HEK293 (cell line): ENCODE measurements at regions not wholly inside any gene's neighbourhood (a gene's known extent, or its start where the extent isn't known, plus 50 kb on each side); places are given as distances from the start of the nearest gene placed in this dataset.
A peak's percentile ranks its signal among the peaks of the same experiment; 100 is the strongest.

Experiments used
- CTCF ChIA-PET: fragments of 350-600 bp; formaldehyde crosslinking; extraction: SDS; loops from one replicate; lab custom pipeline; 2021; ENCODE audit warnings: antibody characterized with exemption; lab: Yijun Ruan, JAX
- POLR2A ChIA-PET: fragments of 300-600 bp; formaldehyde crosslinking; extraction: SDS; loops from one replicate; lab custom pipeline; 2020; ENCODE audit warnings: antibody characterized with exemption, inconsistent platforms; lab: Yijun Ruan, JAX
- H3K27ac ChIP-seq: fragments of 200-500 bp; sonication (Bioruptor generic); 2 replicates; pipeline ENCODE4 v1.5.1; 2014; ENCODE audit warnings: low read depth, low read length, control low read depth, inconsistent platforms; ENCODE audit errors: extremely low read depth
- H3K36me3 ChIP-seq, 2 experiments: fragments of 200-500 bp in 1 of 2; sonication (Bioruptor generic) in 1 of 2; 1 replicate in 1 of 2; 2 replicates in 1 of 2; pipeline ENCODE4 v1.5.1; 2014 to 2017; ENCODE audit warnings: inconsistent platforms in 2 of 2, low read length in 2 of 2; ENCODE audit not compliant: control insufficient read depth in 2 of 2, insufficient read depth in 1 of 2
- H3K4me1 ChIP-seq: fragments of 200-500 bp; sonication (Bioruptor generic); 2 replicates; pipeline ENCODE4 v1.5.1; 2014; ENCODE audit warnings: mild to moderate bottlenecking, low read length, inconsistent platforms; ENCODE audit not compliant: control insufficient read depth, insufficient read depth
- H3K4me3 ChIP-seq: 2 replicates; pipeline ENCODE4 v1.5.1; 2011; ENCODE audit warnings: low read depth, mild to moderate bottlenecking, control low read depth, low read length, moderate library complexity
- H3K9me3 ChIP-seq: fragments of 200-500 bp; sonication (Bioruptor generic); 2 replicates; pipeline ENCODE4 v1.5.1; 2014; ENCODE audit warnings: low read depth, low read length, inconsistent platforms; ENCODE audit not compliant: control insufficient read depth, insufficient read depth
- KLF16 ChIP-seq: fragments of 450-650 bp; formaldehyde crosslinking; IDR thresholded peaks from 2 replicates; pipeline ENCODE4 v1.5.1; 2017; ENCODE audit warnings: missing biosample characterization, missing genetic modification characterization
- SP7 ChIP-seq: fragments of 450-650 bp; formaldehyde crosslinking; IDR thresholded peaks from 2 replicates; pipeline ENCODE4 v1.5.1; 2016; ENCODE audit warnings: missing biosample characterization, missing genetic modification characterization
- YY2 ChIP-seq: fragments of 450-650 bp; formaldehyde crosslinking; IDR thresholded peaks from 2 replicates; pipeline ENCODE4 v1.5.1; 2016; ENCODE audit warnings: missing biosample characterization, missing genetic modification characterization
- ZBTB20 ChIP-seq: fragments of 450-650 bp; formaldehyde crosslinking; IDR thresholded peaks from 2 replicates; pipeline ENCODE4 v1.5.1; 2016; ENCODE audit warnings: missing biosample characterization, missing genetic modification characterization
- ZBTB48 ChIP-seq: fragments of 450-650 bp; formaldehyde crosslinking; IDR thresholded peaks from 2 replicates; pipeline ENCODE4 v1.5.1; 2016; ENCODE audit warnings: missing biosample characterization, missing genetic modification characterization
- ZBTB8A ChIP-seq: fragments of 450-650 bp; formaldehyde crosslinking; IDR thresholded peaks from 2 replicates; pipeline ENCODE4 v1.5.1; 2016; ENCODE audit warnings: missing biosample characterization, missing genetic modification characterization
- ZNF112 ChIP-seq: fragments of 450-650 bp; formaldehyde crosslinking; IDR thresholded peaks from 2 replicates; pipeline ENCODE4 v1.5.0; 2017; ENCODE audit warnings: missing biosample characterization, missing genetic modification characterization
- ZNF302 ChIP-seq: fragments of 450-650 bp; formaldehyde crosslinking; IDR thresholded peaks from 2 replicates; pipeline ENCODE4 v1.5.1; 2016; ENCODE audit warnings: missing biosample characterization, missing genetic modification characterization, low read depth
- ZNF354C ChIP-seq: fragments of 450-650 bp; formaldehyde crosslinking; IDR thresholded peaks from 2 replicates; pipeline ENCODE4 v1.5.1; 2016; ENCODE audit warnings: missing biosample characterization, missing genetic modification characterization, low read depth, borderline replicate concordance
- ZNF544 ChIP-seq: fragments of 450-650 bp; formaldehyde crosslinking; IDR thresholded peaks from 2 replicates; pipeline ENCODE4 v1.5.0; 2017; ENCODE audit warnings: missing biosample characterization, missing genetic modification characterization
- ZNF555 ChIP-seq: fragments of 450-650 bp; formaldehyde crosslinking; conservative IDR thresholded peaks from 2 replicates; pipeline ENCODE4 v1.5.1; 2017; ENCODE audit warnings: missing biosample characterization, mild to moderate bottlenecking, missing genetic modification characterization, inconsistent platforms
- ZNF629 ChIP-seq: fragments of 450-650 bp; formaldehyde crosslinking; IDR thresholded peaks from 2 replicates; pipeline ENCODE4 v1.5.1; 2017; ENCODE audit warnings: missing biosample characterization, missing genetic modification characterization
- ZNF654 ChIP-seq: fragments of 450-650 bp; formaldehyde crosslinking; IDR thresholded peaks from 2 replicates; pipeline ENCODE4 v1.5.1; 2016; ENCODE audit warnings: low read depth, missing biosample characterization, missing genetic modification characterization
- ZNF664 ChIP-seq: fragments of 450-650 bp; formaldehyde crosslinking; IDR thresholded peaks from 2 replicates; pipeline ENCODE4 v1.5.1; 2016; ENCODE audit warnings: missing biosample characterization, missing genetic modification characterization
- ZSCAN30 ChIP-seq: fragments of 450-650 bp; IDR thresholded peaks from 2 replicates; pipeline ENCODE4 v1.5.1; 2018; ENCODE audit warnings: missing biosample characterization, mild to moderate bottlenecking, missing genetic modification characterization, moderate library complexity
- TF ChIP-seq, protein P1 (sequence below): fragments of 450-650 bp; formaldehyde crosslinking; IDR thresholded peaks from 2 replicates; pipeline ENCODE4 v1.5.1; 2016; ENCODE audit warnings: missing biosample characterization, missing genetic modification characterization
- TF ChIP-seq, protein P2 (sequence below): fragments of 450-650 bp; formaldehyde crosslinking; optimal IDR thresholded peaks from 2 replicates; pipeline ENCODE3; 2016; ENCODE audit warnings: missing biosample characterization, mild to moderate bottlenecking, missing genetic modification characterization
- TF ChIP-seq, protein P3 (sequence below): fragments of 450-650 bp; formaldehyde crosslinking; IDR thresholded peaks from 2 replicates; pipeline ENCODE4 v1.5.1; 2017; ENCODE audit warnings: missing biosample characterization, missing genetic modification characterization
- TF ChIP-seq, protein P4 (sequence below): fragments of 450-650 bp; formaldehyde crosslinking; IDR thresholded peaks from 2 replicates; pipeline ENCODE4 v1.5.1; 2016; ENCODE audit warnings: missing biosample characterization, missing genetic modification characterization
- TF ChIP-seq, protein P5 (sequence below): fragments of 450-650 bp; formaldehyde crosslinking; IDR thresholded peaks from 2 replicates; pipeline ENCODE4 v1.5.1; 2016; ENCODE audit warnings: missing biosample characterization, missing genetic modification characterization
- TF ChIP-seq, protein P6 (sequence below): fragments of 450-650 bp; formaldehyde crosslinking; IDR thresholded peaks from 2 replicates; pipeline ENCODE4 v1.5.1; 2016; ENCODE audit warnings: missing biosample characterization, missing genetic modification characterization

DNA sequence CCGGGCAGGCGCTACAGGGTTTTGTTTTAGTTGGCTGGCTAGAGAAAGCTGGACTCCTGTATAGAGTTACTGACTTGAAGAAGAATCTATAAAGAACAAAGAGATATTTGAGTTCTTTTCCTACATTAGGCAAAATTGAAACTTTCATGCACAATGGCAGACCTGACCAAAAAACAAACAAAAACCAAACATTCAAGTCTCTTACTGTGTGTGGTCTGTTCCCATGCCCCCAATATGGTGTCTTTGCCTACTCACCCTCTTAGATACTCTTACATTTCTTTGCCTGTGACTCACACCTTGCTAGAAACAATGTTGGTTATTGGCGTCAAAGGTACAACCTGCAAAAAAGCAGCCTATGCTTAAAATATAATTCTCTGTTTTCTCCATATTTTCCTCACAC lies 109.5 kb upstream of the TMC3 start:
- TF ChIP-seq ZBTB20: no peak
- TF ChIP-seq, protein P1, sequence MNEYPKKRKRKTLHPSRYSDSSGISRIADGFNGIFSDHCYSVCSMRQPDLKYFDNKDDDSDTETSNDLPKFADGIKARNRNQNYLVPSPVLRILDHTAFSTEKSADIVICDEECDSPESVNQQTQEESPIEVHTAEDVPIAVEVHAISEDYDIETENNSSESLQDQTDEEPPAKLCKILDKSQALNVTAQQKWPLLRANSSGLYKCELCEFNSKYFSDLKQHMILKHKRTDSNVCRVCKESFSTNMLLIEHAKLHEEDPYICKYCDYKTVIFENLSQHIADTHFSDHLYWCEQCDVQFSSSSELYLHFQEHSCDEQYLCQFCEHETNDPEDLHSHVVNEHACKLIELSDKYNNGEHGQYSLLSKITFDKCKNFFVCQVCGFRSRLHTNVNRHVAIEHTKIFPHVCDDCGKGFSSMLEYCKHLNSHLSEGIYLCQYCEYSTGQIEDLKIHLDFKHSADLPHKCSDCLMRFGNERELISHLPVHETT (tag by site-specific recombination): no peak
- TF ChIP-seq, protein P2, sequence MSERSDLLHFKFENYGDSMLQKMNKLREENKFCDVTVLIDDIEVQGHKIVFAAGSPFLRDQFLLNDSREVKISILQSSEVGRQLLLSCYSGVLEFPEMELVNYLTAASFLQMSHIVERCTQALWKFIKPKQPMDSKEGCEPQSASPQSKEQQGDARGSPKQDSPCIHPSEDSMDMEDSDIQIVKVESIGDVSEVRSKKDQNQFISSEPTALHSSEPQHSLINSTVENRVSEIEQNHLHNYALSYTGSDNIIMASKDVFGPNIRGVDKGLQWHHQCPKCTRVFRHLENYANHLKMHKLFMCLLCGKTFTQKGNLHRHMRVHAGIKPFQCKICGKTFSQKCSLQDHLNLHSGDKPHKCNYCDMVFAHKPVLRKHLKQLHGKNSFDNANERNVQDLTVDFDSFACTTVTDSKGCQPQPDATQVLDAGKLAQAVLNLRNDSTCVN: no peak
- no peak for TF ChIP-seq ZSCAN30 (tag by site-specific recombination)
- TF ChIP-seq ZNF112 (tag by site-specific recombination): no peak
- no peak for TF ChIP-seq KLF16 (tag by site-specific recombination)
- TF ChIP-seq, protein P3, sequence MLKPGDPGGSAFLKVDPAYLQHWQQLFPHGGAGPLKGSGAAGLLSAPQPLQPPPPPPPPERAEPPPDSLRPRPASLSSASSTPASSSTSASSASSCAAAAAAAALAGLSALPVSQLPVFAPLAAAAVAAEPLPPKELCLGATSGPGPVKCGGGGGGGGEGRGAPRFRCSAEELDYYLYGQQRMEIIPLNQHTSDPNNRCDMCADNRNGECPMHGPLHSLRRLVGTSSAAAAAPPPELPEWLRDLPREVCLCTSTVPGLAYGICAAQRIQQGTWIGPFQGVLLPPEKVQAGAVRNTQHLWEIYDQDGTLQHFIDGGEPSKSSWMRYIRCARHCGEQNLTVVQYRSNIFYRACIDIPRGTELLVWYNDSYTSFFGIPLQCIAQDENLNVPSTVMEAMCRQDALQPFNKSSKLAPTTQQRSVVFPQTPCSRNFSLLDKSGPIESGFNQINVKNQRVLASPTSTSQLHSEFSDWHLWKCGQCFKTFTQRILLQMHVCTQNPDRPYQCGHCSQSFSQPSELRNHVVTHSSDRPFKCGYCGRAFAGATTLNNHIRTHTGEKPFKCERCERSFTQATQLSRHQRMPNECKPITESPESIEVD: no peak
- no peak for TF ChIP-seq ZNF354C (tag by site-specific recombination)
- H3K4me3 ChIP-seq: no peak overlapping the region
- POLR2A ChIA-PET: no interaction called here
- H3K4me1 ChIP-seq: no peaks in the 10 kb centered on the region
- H3K27ac ChIP-seq: no peak overlapping the region
- H3K36me3 ChIP-seq: no peaks in the 10 kb centered on the region
- CTCF ChIA-PET: no interaction called here
- H3K9me3 ChIP-seq: no peaks in the 10 kb centered on the region

DNA sequence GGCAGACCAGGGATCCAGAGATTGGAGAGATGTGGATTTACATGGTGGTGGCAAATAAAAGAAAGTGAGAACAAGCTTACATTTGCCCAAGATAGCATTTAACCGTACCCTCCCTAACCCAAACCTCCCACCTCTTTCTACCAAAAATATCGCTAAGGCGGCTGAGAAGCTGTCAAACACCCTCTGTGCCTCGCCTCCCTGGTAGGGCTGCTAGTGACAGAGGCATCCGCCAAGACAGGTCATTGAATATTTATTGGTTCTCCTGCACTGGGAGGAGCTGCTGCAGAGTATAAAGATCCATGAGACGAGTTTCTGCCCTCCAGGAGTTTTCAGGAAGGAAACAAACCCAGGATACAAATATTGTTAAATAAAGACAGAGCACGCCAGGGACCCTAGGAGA lies 107.3 kb upstream of the TMC3 start:
- no peaks in the 10 kb centered on the region for H3K9me3 ChIP-seq
- H3K4me1 ChIP-seq: no peaks in the 10 kb centered on the region
- POLR2A ChIA-PET: no interaction called here
- no peak overlapping the region for H3K4me3 ChIP-seq
- H3K27ac ChIP-seq: no peak overlapping the region
- CTCF ChIA-PET: interaction anchor here (0.5 to 5.0 kb wide), 32 partner anchors 9 to 717 kb away, joined by 3 to 44 read pairs (median 4); no protein-coding TSS in a partner anchor
- TF ChIP-seq ZNF544 (tag by site-specific recombination) (no peak), ZNF555 (tag by site-specific recombination) (no peak), ZNF302 (no peak), ZNF664 (tag by site-specific recombination) (no peak)
- no peaks in the 10 kb centered on the region for H3K36me3 ChIP-seq

DNA sequence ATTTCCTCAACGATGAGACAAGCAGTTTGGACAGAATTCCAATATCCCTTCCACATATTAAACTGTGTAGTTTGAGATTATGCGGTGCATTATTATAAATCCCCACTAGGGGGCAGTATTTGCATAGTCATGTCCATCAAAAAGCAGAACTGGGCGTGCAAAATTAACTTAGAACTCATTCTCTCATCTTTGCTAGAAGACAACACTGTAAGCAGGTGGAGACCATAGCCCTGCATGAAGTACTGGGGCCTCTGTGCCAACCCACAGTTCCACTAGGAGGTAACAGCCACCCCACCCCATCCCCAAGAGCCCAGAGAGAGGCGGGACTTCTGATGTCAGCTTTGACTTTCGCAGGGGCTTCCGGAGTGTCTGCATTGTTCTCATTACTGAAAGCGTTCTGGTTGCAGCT lies 106.6 kb upstream of the TMC3 start:
- POLR2A ChIA-PET: no interaction called here
- no peaks in the 10 kb centered on the region for H3K36me3 ChIP-seq
- H3K4me1 ChIP-seq: no peaks in the 10 kb centered on the region
- no peaks in the 10 kb centered on the region for H3K9me3 ChIP-seq
- H3K27ac ChIP-seq: no peak overlapping the region
- CTCF ChIA-PET: interaction anchor here (0.5 to 5.0 kb wide), 29 partner anchors 10 to 1998 kb away, joined by 3 to 44 read pairs (median 3); no protein-coding TSS in a partner anchor
- no peak overlapping the region for H3K4me3 ChIP-seq
- TF ChIP-seq ZNF654 (tag by site-specific recombination) (peak; percentile 75), ZBTB8A (peak; percentile 41; the same call in 1 of the 2 replicates), SP7 (0 out of 2 replicates have a peak, but pooled peaks have one; percentile 32), ZSCAN30 (tag by site-specific recombination) (0 out of 2 replicates have a peak, but pooled peaks have one; percentile 12), YY2 (no peak), ZNF629 (no peak), ZBTB48 (tag by site-specific recombination) (no peak)
- TF ChIP-seq, protein P4, sequence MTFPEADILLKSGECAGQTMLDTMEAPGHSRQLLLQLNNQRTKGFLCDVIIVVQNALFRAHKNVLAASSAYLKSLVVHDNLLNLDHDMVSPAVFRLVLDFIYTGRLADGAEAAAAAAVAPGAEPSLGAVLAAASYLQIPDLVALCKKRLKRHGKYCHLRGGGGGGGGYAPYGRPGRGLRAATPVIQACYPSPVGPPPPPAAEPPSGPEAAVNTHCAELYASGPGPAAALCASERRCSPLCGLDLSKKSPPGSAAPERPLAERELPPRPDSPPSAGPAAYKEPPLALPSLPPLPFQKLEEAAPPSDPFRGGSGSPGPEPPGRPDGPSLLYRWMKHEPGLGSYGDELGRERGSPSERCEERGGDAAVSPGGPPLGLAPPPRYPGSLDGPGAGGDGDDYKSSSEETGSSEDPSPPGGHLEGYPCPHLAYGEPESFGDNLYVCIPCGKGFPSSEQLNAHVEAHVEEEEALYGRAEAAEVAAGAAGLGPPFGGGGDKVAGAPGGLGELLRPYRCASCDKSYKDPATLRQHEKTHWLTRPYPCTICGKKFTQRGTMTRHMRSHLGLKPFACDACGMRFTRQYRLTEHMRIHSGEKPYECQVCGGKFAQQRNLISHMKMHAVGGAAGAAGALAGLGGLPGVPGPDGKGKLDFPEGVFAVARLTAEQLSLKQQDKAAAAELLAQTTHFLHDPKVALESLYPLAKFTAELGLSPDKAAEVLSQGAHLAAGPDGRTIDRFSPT (tag by site-specific recombination): no peak
- TF ChIP-seq, protein P5, sequence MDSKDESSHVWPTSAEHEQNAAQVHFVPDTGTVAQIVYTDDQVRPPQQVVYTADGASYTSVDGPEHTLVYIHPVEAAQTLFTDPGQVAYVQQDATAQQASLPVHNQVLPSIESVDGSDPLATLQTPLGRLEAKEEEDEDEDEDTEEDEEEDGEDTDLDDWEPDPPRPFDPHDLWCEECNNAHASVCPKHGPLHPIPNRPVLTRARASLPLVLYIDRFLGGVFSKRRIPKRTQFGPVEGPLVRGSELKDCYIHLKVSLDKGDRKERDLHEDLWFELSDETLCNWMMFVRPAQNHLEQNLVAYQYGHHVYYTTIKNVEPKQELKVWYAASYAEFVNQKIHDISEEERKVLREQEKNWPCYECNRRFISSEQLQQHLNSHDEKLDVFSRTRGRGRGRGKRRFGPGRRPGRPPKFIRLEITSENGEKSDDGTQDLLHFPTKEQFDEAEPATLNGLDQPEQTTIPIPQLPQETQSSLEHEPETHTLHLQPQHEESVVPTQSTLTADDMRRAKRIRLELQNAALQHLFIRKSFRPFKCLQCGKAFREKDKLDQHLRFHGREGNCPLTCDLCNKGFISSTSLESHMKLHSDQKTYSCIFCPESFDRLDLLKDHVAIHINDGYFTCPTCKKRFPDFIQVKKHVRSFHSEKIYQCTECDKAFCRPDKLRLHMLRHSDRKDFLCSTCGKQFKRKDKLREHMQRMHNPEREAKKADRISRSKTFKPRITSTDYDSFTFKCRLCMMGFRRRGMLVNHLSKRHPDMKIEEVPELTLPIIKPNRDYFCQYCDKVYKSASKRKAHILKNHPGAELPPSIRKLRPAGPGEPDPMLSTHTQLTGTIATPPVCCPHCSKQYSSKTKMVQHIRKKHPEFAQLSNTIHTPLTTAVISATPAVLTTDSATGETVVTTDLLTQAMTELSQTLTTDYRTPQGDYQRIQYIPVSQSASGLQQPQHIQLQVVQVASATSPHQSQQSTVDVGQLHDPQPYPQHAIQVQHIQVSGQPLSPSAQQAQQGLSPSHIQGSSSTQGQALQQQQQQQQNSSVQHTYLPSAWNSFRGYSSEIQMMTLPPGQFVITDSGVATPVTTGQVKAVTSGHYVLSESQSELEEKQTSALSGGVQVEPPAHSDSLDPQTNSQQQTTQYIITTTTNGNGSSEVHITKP: no peak
- TF ChIP-seq, protein P6, sequence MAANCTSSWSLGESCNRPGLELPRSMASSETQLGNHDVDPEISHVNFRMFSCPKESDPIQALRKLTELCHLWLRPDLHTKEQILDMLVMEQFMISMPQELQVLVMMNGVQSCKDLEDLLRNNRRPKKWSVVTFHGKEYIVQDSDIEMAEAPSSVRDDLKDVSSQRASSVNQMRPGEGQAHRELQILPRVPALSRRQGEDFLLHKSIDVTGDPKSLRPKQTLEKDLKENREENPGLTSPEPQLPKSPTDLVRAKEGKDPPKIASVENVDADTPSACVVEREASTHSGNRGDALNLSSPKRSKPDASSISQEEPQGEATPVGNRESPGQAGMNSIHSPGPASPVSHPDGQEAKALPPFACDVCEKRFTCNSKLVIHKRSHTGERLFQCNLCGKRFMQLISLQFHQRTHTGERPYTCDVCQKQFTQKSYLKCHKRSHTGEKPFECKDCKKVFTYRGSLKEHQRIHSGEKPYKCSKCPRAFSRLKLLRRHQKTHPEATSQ (tag by site-specific recombination): no peak
